ENCODE measurements at regions not wholly inside any gene's neighbourhood (a gene's known extent, or its start where the extent isn't known, plus 50 kb on each side); places are given as distances from the start of the nearest gene placed in this dataset.

- TF ChIP-seq RAD21 (IDR thresholded peaks at IDR 0.05; ENCODE audit: low read length) (no peak), CTCF (IDR thresholded peaks at IDR 0.05) (no peak)
Observed at GRCh38 chr14:98607341-98607910, 664.6 kb downstream of the BCL11B start.

All from SK-N-SH (cell line).